ENCODE measurements at regions not wholly inside any gene's neighbourhood (a gene's known extent, or its start where the extent isn't known, plus 50 kb on each side); places are given as distances from the start of the nearest gene placed in this dataset.
A peak's percentile ranks its signal among the peaks of the same experiment; 100 is the strongest.

DNA sequence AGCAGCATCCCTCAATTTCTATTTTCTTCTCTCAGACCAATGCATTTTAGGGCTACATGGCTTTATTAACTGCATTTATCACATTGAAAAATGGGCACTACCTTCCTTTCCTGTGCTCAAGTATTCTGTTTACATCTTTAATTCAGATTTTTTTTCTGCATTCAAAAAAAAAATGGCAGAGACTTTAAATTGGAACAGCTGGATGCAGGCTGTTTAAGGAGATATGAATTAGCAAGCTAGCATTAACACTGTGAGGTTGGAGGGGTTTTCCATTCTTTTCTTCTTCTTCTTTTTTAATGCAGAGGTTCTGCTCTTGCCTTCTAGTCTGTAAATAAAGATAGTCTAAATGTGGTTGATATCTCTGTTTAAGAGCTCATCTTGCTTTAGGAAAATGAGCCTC, 242.9 kb upstream of the RBFOX1 start:
- no peak for DNase-seq
- intact Hi-C loops (cut with DNase I; ENCODE audit: low total_unique reads) = no loop called here
- peaks cover 3% of the 10 kb centered on the region for H3K4me1 ChIP-seq
- no peaks in the 10 kb centered on the region for H3K27me3 ChIP-seq
- no peak overlapping the region for H3K27ac ChIP-seq
- no peaks in the 10 kb centered on the region for H3K9me3 ChIP-seq
- no peak overlapping the region for H3K4me3 ChIP-seq
- no peak for TF ChIP-seq CTCF (IDR thresholded peaks at IDR 0.05)
- H3K36me3 ChIP-seq (ENCODE audit: low read depth, missing control alignments) = no peaks in the 10 kb centered on the region

- Histone ChIP-seq H3K4me1 (peaks cover 3% of the 10 kb centered on the region), H3K27ac (no peak overlapping the region), H3K27me3 (no peaks in the 10 kb centered on the region), H3K36me3 (ENCODE audit: low read depth, missing control alignments) (no peaks in the 10 kb centered on the region), H3K4me3 (no peak overlapping the region), H3K9me3 (no peaks in the 10 kb centered on the region)
- intact Hi-C loops (cut with DNase I; ENCODE audit: low total_unique reads) = no loop called here
- TF ChIP-seq POLR2A (IDR thresholded peaks at IDR 0.05) (no peak), CTCF (IDR thresholded peaks at IDR 0.05) (no peak)
- WGBS, 2 donors = 69 to 77% methylated on average over 5 of the region's 5 CpGs
- DNase-seq = no peak
Measured at GRCh38 chr16:7088711-7089110, 243.9 kb upstream of the RBFOX1 start.

DNA sequence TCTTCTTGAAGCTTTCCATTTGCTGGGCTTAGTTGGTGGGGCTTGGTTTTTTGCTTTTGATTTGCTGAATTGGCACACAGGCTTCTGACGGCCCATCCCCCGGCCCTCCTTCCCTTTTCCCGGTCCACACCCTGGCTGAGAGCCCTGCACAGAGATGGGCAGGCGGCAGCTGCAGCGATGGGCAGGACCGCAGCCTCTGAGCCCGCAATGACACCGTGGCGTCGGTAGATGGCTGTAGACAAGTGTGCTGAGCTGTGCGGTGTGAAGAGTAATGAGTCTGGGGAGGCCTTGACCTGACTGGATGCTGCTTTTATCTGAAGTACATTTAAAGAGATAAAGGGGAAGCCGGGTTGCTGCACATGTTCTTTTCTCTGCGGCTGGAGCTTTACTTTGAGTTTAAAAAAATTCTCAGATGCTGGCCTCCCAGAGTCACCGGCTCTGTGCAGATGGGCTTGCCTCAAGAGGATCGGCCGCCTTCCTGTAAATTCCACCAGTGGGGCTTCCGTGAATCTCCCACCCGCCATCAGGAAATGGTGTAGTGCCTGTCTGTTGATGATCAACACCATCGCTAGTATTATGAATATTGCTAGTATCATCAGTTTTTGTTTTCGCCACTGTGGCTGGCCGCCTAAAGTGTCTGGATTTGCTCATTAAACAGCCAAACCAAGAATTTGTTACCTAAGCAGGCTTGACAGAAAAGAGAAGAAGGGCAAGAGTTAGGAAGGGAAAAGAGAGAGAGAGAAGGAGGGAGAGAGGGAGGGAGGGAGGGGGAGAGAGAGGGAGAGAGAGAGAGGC, 245.6 kb upstream of the RBFOX1 start:
- H3K9me3 ChIP-seq = no peaks in the 10 kb centered on the region
- DNase-seq = peak; percentile 46
- H3K27ac ChIP-seq = no peak overlapping the region
- intact Hi-C loops (cut with DNase I; ENCODE audit: low total_unique reads) = no loop called here
- WGBS, 2 donors = 4 to 13% methylated on average over 11 to 21 of the region's 21 CpGs
- no peaks in the 10 kb centered on the region for H3K27me3 ChIP-seq
- no peaks in the 10 kb centered on the region for H3K36me3 ChIP-seq (ENCODE audit: low read depth, missing control alignments)
- TF ChIP-seq POLR2A (IDR thresholded peaks at IDR 0.05) (no peak), CTCF (IDR thresholded peaks at IDR 0.05) (no peak)
- peaks cover 3% of the 10 kb centered on the region for H3K4me1 ChIP-seq
- no peak overlapping the region for H3K4me3 ChIP-seq

DNA sequence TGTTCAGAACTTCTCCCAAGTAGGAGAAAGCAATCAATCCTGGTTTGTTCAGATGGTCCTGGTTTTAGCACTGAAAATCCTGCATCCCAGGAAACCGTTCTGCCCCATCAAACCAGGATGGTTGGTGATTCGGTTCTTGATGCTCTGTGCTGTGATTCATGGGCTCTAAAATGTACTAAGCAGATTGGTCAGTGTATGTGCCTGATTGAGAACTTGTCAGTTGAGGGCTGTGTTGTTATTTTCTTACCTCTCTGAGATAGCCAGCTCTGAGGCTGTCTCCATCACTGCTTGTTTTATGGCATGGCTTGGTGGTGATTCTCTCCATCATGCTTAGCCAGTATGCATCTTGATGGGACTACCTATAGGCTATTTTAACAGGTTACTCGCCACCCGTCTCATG, 246.9 kb upstream of the RBFOX1 start:
- Histone ChIP-seq H3K27me3 (no peaks in the 10 kb centered on the region), H3K4me1 (peaks cover 3% of the 10 kb centered on the region), H3K4me3 (no peak overlapping the region), H3K36me3 (ENCODE audit: low read depth, missing control alignments) (no peaks in the 10 kb centered on the region), H3K27ac (no peak overlapping the region), H3K9me3 (no peaks in the 10 kb centered on the region)
- DNase-seq = no peak
- WGBS, 2 donors = 82 to 83% methylated on average over 4 of the region's 4 CpGs
- TF ChIP-seq CTCF (IDR thresholded peaks at IDR 0.05) (no peak), POLR2A (IDR thresholded peaks at IDR 0.05) (no peak)
- intact Hi-C loops (cut with DNase I; ENCODE audit: low total_unique reads) = no loop called here

DNA sequence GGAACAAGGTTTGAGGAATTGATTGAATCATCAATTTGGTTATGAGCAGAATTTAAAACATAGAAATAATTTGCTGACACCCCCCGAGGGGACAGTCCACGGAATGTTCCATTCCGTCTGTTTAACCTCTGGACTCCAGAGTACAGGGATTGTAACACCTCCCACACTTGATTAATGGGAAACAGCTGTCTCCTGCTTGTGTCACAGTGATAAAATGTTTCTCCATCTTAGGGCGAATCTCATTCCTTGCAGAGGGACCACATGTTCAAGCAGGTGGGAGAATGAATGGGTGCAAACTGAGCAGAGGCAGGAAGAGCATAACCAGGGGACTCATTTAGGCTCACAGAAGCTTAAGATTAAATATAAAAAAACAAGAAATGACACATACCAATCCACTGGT, 249.5 kb upstream of the RBFOX1 start:
- H3K4me3 ChIP-seq = no peak overlapping the region
- intact Hi-C loops (cut with DNase I; ENCODE audit: low total_unique reads) = no loop called here
- peaks cover 3% of the 10 kb centered on the region for H3K4me1 ChIP-seq
- H3K36me3 ChIP-seq (ENCODE audit: low read depth, missing control alignments) = no peaks in the 10 kb centered on the region
- 35% methylated on average over 4 of the region's 4 CpGs for WGBS, 2 donors
- DNase-seq = no peak
- no peak for TF ChIP-seq POLR2A (IDR thresholded peaks at IDR 0.05)
- TF ChIP-seq CTCF (IDR thresholded peaks at IDR 0.05) = no peak
- H3K27me3 ChIP-seq = no peaks in the 10 kb centered on the region
- no peak overlapping the region for H3K27ac ChIP-seq
- H3K9me3 ChIP-seq = no peaks in the 10 kb centered on the region
